H1 (cell line): ENCODE measurements at regions not wholly inside any gene's neighbourhood (a gene's known extent, or its start where the extent isn't known, plus 50 kb on each side); places are given as distances from the start of the nearest gene placed in this dataset.

Experiments used
- CTCF ChIA-PET: fragments of 300-600 bp; sonication (Branson Sonifier 250); formaldehyde crosslinking; loops from one replicate; lab custom pipeline; 2021; ENCODE audit not compliant: partially characterized antibody; lab: Charles Lee
- POLR2A ChIA-PET: fragments of 300-600 bp; sonication (Branson Sonifier 250); formaldehyde crosslinking; loops from one replicate; lab custom pipeline; 2021; ENCODE audit warnings: inconsistent platforms; ENCODE audit not compliant: partially characterized antibody; lab: Charles Lee
- DNase-seq, 2 experiments: peaks; one replicate each; pipeline versions ENCODE4 v3.0.0 to v3.0.0-alpha.2; 2010 to 2022; ENCODE audit warnings: low spot score in 2 of 2, low read depth in 1 of 2, mixed read lengths in 1 of 2
- FAIRE-seq: peaks from 2 replicates; lab custom pipeline; 2011; peaks lifted over from hg19 to GRCh38; lab: Jason Lieb, UNC
- H2AFZ ChIP-seq: 2 replicates; pipeline ENCODE4 v1.8.1; 2012; ENCODE audit warnings: low read length, inconsistent platforms
- H2AK5ac ChIP-seq: 2 replicates; pipeline ENCODE4 v1.6.1; 2013; ENCODE audit warnings: low read depth, low read length
- H2BK120ac ChIP-seq: replicated peaks from 2 replicates; pipeline ENCODE3; 2013; ENCODE audit warnings: low read depth, low read length, inconsistent platforms
- H2BK12ac ChIP-seq: 2 replicates; pipeline ENCODE4 v1.6.1; 2013; ENCODE audit warnings: low read depth, low read length
- H2BK15ac ChIP-seq: 2 replicates; pipeline ENCODE4 v1.6.1; 2013; ENCODE audit warnings: low read length
- H2BK20ac ChIP-seq: 2 replicates; pipeline ENCODE4 v1.6.1; 2013; ENCODE audit warnings: low read length
- H2BK5ac ChIP-seq: 2 replicates; pipeline ENCODE4 v1.6.1; 2013; ENCODE audit warnings: low read depth, low read length
- H3K14ac ChIP-seq: 2 replicates; pipeline ENCODE4 v1.6.1; 2013; ENCODE audit warnings: inconsistent platforms; ENCODE audit not compliant: insufficient read length
- H3K18ac ChIP-seq: 2 replicates; pipeline ENCODE4 v1.6.1; 2013; ENCODE audit warnings: low read length; ENCODE audit errors: extremely low read depth
- H3K23ac ChIP-seq: 2 replicates; pipeline ENCODE4 v1.6.1; 2013; ENCODE audit warnings: inconsistent platforms; ENCODE audit not compliant: insufficient read length
- H3K23me2 ChIP-seq: 2 replicates; pipeline ENCODE4 v1.6.1; 2013; ENCODE audit warnings: low read depth, low read length
- H3K27ac ChIP-seq: 2 replicates; pipeline ENCODE4 v1.6.1; 2011; ENCODE audit warnings: low read depth, low read length, inconsistent platforms
- H3K27me3 ChIP-seq, 4 experiments: replicated peaks in 1 of 4; 1 replicate in 1 of 4; 2 replicates in 3 of 4; pipeline versions ENCODE4 v1.6.1 to v1.8.1; 2011 to 2013; ENCODE audit warnings: low read length in 3 of 4, mild to moderate bottlenecking in 3 of 4, inconsistent platforms in 2 of 4, mixed read lengths in 2 of 4, moderate library complexity in 1 of 4; ENCODE audit not compliant: control insufficient read depth in 3 of 4, insufficient read depth in 3 of 4; ENCODE audit errors: extremely low read depth in 1 of 4
- H3K36me3 ChIP-seq, 4 experiments: 2 replicates each; pipeline versions ENCODE4 v1.6.1 to v1.8.1; 2011 to 2013; ENCODE audit warnings: mild to moderate bottlenecking in 4 of 4, low read length in 3 of 4, moderate library complexity in 2 of 4, control low read depth in 1 of 4, inconsistent platforms in 1 of 4; ENCODE audit not compliant: insufficient read depth in 4 of 4, control insufficient read depth in 2 of 4
- H3K4ac ChIP-seq: replicated peaks from 2 replicates; pipeline ENCODE3; 2013; ENCODE audit warnings: low read length, low read depth, mixed read lengths, inconsistent platforms; ENCODE audit not compliant: insufficient read length
- H3K4me1 ChIP-seq, 4 experiments: replicated peaks in 1 of 4; 1 replicate in 1 of 4; 2 replicates in 3 of 4; pipeline versions ENCODE4 v1.6.1 to v1.8.1; 2011 to 2013; ENCODE audit warnings: low read length in 3 of 4, inconsistent platforms in 2 of 4, mixed read lengths in 1 of 4; ENCODE audit not compliant: insufficient read depth in 4 of 4, control insufficient read depth in 3 of 4
- H3K4me2 ChIP-seq, 2 experiments: 2 replicates each; pipeline versions ENCODE4 v1.6.1 to v1.8.1; 2011 to 2013; ENCODE audit warnings: low read depth in 2 of 2, low read length in 2 of 2, control low read depth in 1 of 2, inconsistent platforms in 1 of 2, mild to moderate bottlenecking in 1 of 2; ENCODE audit not compliant: insufficient read depth in 1 of 2
- H3K4me3 ChIP-seq, 4 experiments: fragments of 200-600, 300-600 bp in 1 of 4; sonication (generic), shearing (Covaris generic), sonication (Bioruptor Twin) in 1 of 4; 2 replicates each; pipeline versions ENCODE4 v1.5.1 to v1.8.1; 2011 to 2016; ENCODE audit warnings: low read length in 4 of 4, low read depth in 3 of 4, control low read depth in 2 of 4, inconsistent platforms in 2 of 4, mild to moderate bottlenecking in 2 of 4, mixed read lengths in 1 of 4, moderate library complexity in 1 of 4; ENCODE audit not compliant: insufficient read depth in 2 of 4; ENCODE audit errors: extremely low read depth in 1 of 4
- H3K56ac ChIP-seq: replicated peaks from 2 replicates; pipeline ENCODE3; 2013; ENCODE audit warnings: low read depth, mild to moderate bottlenecking, mixed read lengths, low read length, inconsistent platforms; ENCODE audit not compliant: insufficient read length
- H3K79me1 ChIP-seq: 2 replicates; pipeline ENCODE4 v1.6.1; 2013; ENCODE audit warnings: low read depth, low read length, control low read depth
- H3K79me2 ChIP-seq, 2 experiments: 2 replicates each; pipeline versions ENCODE4 v1.6.1 to v1.8.1; 2012 to 2013; ENCODE audit warnings: low read length in 2 of 2, mild to moderate bottlenecking in 2 of 2, inconsistent platforms in 1 of 2; ENCODE audit not compliant: insufficient read depth in 2 of 2, control insufficient read depth in 1 of 2
- H3K9ac ChIP-seq, 4 experiments: replicated peaks in 1 of 4; 1 replicate in 1 of 4; 2 replicates in 3 of 4; pipeline versions ENCODE4 v1.6.1 to v1.8.1; 2011 to 2013; ENCODE audit warnings: low read depth in 3 of 4, low read length in 3 of 4, control low read depth in 2 of 4, mild to moderate bottlenecking in 2 of 4, moderate library complexity in 2 of 4, inconsistent platforms in 1 of 4; ENCODE audit errors: extremely low read depth in 1 of 4
- H3K9me3 ChIP-seq, 2 experiments: 2 replicates each; pipeline versions ENCODE4 v1.6.1 to v1.8.1; 2012 to 2013; ENCODE audit warnings: mild to moderate bottlenecking in 2 of 2, moderate library complexity in 2 of 2, control low read depth in 1 of 2, inconsistent platforms in 1 of 2, low read depth in 1 of 2, low read length in 1 of 2, mixed read lengths in 1 of 2; ENCODE audit not compliant: insufficient read depth in 2 of 2
- H4K20me1 ChIP-seq, 2 experiments: replicated peaks in 1 of 2; 2 replicates each; pipeline versions ENCODE3 to v1.8.1; 2011 to 2013; ENCODE audit warnings: inconsistent platforms in 2 of 2, low read length in 2 of 2, mild to moderate bottlenecking in 1 of 2; ENCODE audit not compliant: insufficient read depth in 2 of 2, control insufficient read depth in 1 of 2
- H4K5ac ChIP-seq: 2 replicates; pipeline ENCODE4 v1.6.1; 2013; ENCODE audit warnings: low read length, low read depth, mixed read lengths, inconsistent platforms; ENCODE audit not compliant: insufficient read length
- H4K8ac ChIP-seq: 2 replicates; pipeline ENCODE4 v1.8.0; 2013; ENCODE audit warnings: mild to moderate bottlenecking, moderate library complexity, low read length, inconsistent platforms; ENCODE audit not compliant: insufficient read depth; ENCODE audit errors: extremely low read depth
- H4K91ac ChIP-seq: replicated peaks from 2 replicates; pipeline ENCODE3; 2013; ENCODE audit warnings: low read length, mixed read lengths, inconsistent platforms; ENCODE audit not compliant: insufficient read length
- CTBP2 ChIP-seq: IDR thresholded peaks from 2 replicates; pipeline ENCODE4 v1.7.0; 2011; ENCODE audit warnings: borderline replicate concordance, mild to moderate bottlenecking, moderate library complexity, mixed read lengths, low read length; ENCODE audit not compliant: insufficient read depth, insufficient read length
- CTCF ChIP-seq, 3 experiments: IDR thresholded peaks; 1 replicate in 2 of 3; 2 replicates in 1 of 3; pipeline versions ENCODE4 v1.5.1 to v1.6.1; 2011; ENCODE audit warnings: low read length in 3 of 3, mild to moderate bottlenecking in 3 of 3, inconsistent platforms in 2 of 3, low read depth in 1 of 3, moderate library complexity in 1 of 3; ENCODE audit not compliant: insufficient read depth in 1 of 3; ENCODE audit errors: control extremely low read depth in 1 of 3
- FOSL1 ChIP-seq: IDR thresholded peaks from 2 replicates; pipeline ENCODE4 v1.6.1; 2011; ENCODE audit warnings: mild to moderate bottlenecking, low read depth, low read length, moderate library complexity; ENCODE audit not compliant: insufficient read depth
- KDM5A ChIP-seq: fragments of 200-600 bp; IDR thresholded peaks from 2 replicates; pipeline ENCODE4 v1.7.1; 2012; ENCODE audit warnings: mild to moderate bottlenecking, low read length, inconsistent platforms, mixed read lengths
- MAX ChIP-seq: IDR thresholded peaks from 2 replicates; pipeline ENCODE4 v1.6.1; 2012; ENCODE audit warnings: inconsistent platforms
- RNF2 ChIP-seq: fragments of 200-900, 300-1000 bp; sonication (generic); IDR thresholded peaks from 2 replicates; pipeline ENCODE4 v1.7.1; 2016; ENCODE audit warnings: borderline replicate concordance, low read depth, mild to moderate bottlenecking, antibody characterized with exemption, low read length; ENCODE audit not compliant: poor library complexity, severe bottlenecking; ENCODE audit errors: missing control alignments
- SIX5 ChIP-seq: IDR thresholded peaks from 2 replicates; pipeline ENCODE4 v1.6.1; 2011; ENCODE audit warnings: mild to moderate bottlenecking, low read depth, low read length
- SP2 ChIP-seq: IDR thresholded peaks from 2 replicates; pipeline ENCODE4 v1.6.1; 2012; ENCODE audit warnings: mild to moderate bottlenecking, low read length, inconsistent platforms
- TAF1 ChIP-seq: IDR thresholded peaks from 2 replicates; pipeline ENCODE4 v1.6.1; 2011; ENCODE audit warnings: mild to moderate bottlenecking, low read depth, low read length
- WGBS, 2 experiments: shearing (Covaris generic) in 1 of 2; methylation state at CpG; one replicate each; pipeline versions ENCODE4 v1.1.6 to v1.1.7; 2013 to 2015; ENCODE audit warnings: low lambda C conversion rate in 2 of 2, mixed read lengths in 2 of 2, inconsistent platforms in 1 of 2, low coverage in 1 of 2, missing lambda C conversion rate in 1 of 2; ENCODE audit not compliant: insufficient replicate concordance in 2 of 2, insufficient coverage in 1 of 2, insufficient read length in 1 of 2; ENCODE audit errors: extremely low coverage in 1 of 2, missing lambda C conversion rate in 1 of 2; 5-methylcytosine and 5-hydroxymethylcytosine counted together

- 92% methylated on average over 14 of the region's 14 CpGs; no CpG with 5 or more reads in 1 of the 2 experiments for WGBS, 2 experiments
- Histone ChIP-seq H3K79me2 (no peaks in the 10 kb centered on the region), H4K8ac (no peak overlapping the region), H3K18ac (no peak overlapping the region), H3K4me2 (no peak overlapping the region), H3K36me3 (no peaks in the 10 kb centered on the region), H2BK12ac (no peak overlapping the region), H2BK120ac (no peak overlapping the region), H2AK5ac (no peak overlapping the region), H3K9ac (no peak overlapping the region), H3K23me2 (no peaks in the 10 kb centered on the region), H2BK15ac (no peak overlapping the region), H3K14ac (no peak overlapping the region), H4K20me1 (no peaks in the 10 kb centered on the region), H4K5ac (no peak overlapping the region), H3K27me3 (no peaks in the 10 kb centered on the region), H3K9me3 (no peaks in the 10 kb centered on the region), H3K27ac (no peak overlapping the region), H3K4me1 (peaks cover 0 to 8% (median under 1%) of the 10 kb centered on the region in 4 experiments; a peak in 2 of 7 replicates), H3K79me1 (no peaks in the 10 kb centered on the region), H2AFZ (no peak overlapping the region), H3K23ac (no peak overlapping the region), H3K4ac (no peak overlapping the region), H4K91ac (no peak overlapping the region), H2BK20ac (no peak overlapping the region), H2BK5ac (no peak overlapping the region), H3K4me3 (no peak overlapping the region), H3K56ac (no peak overlapping the region)
- ChIA-PET CTCF (interaction anchor here (0.6 to 1.3 kb wide), 2 partner anchors 12 to 200 kb away, joined by 3 to 4 read pairs; no protein-coding TSS in a partner anchor), POLR2A (no interaction called here)
- no peak for DNase-seq
- no peak for FAIRE-seq
- TF ChIP-seq KDM5A (no peak), TAF1 (no peak), CTBP2 (no peak), FOSL1 (no peak), CTCF (IDR thresholded peaks at IDR 0.05; ENCODE audit: control extremely low read depth in 1 of 3, insufficient read depth in 1 of 3, low read depth in 1 of 3, low read length in 3 of 3) (no peak), RNF2 (no peak), SP2 (no peak), SIX5 (no peak), MAX (no peak)
These were observed 129.2 kb upstream of the ADRA1B start for GRCh38 chr5:159786901-159787691.
